ENCODE measurements at regions not wholly inside any gene's neighbourhood (a gene's known extent, or its start where the extent isn't known, plus 50 kb on each side); places are given as distances from the start of the nearest gene placed in this dataset.

GRCh38 chr12:89251342-89252271, 100.7 kb downstream of the DUSP6 start:
- TF ChIP-seq CTCF (IDR thresholded peaks at IDR 0.05), result no peak
- no peak for TF ChIP-seq POLR2A (IDR thresholded peaks at IDR 0.05)

Data from heart left ventricle (tissue), 13 donors.